ENCODE measurements at regions not wholly inside any gene's neighbourhood (a gene's known extent, or its start where the extent isn't known, plus 50 kb on each side); places are given as distances from the start of the nearest gene placed in this dataset.
"Not testable (repeated sequence)": the region's sequence is repeated elsewhere in the genome, so short reads cannot be mapped to it uniquely, and the experiment has no call there.

- no peak for DNase-seq
Observed at GRCh38 chr12:97714107-97714563, 251.5 kb downstream of the RMST start.

DNA sequence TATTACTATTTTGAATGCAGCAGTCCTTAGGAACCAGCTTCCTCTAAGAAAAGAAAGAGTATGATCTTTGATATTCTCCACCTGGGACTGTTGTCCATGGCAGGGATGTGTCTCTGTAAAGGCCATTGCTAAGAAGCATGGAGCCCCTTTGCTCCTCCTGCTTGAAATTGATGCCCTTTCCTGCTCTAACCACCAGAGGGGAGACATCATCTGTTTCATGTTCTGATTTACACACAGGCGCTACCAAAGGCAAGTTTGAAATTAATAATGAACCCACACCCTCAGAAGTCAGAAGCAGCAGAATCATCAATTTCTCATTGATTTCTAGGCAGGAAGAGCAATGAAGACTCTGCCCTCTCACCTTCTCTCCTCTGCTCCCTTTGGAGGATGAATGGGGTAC lies 253.8 kb downstream of the RMST start:
- DNase-seq, result no peak

GRCh38 chr12:97723801-97724200 lies 261.2 kb downstream of the RMST start:
- not testable (repeated sequence) for DNase-seq

DNA sequence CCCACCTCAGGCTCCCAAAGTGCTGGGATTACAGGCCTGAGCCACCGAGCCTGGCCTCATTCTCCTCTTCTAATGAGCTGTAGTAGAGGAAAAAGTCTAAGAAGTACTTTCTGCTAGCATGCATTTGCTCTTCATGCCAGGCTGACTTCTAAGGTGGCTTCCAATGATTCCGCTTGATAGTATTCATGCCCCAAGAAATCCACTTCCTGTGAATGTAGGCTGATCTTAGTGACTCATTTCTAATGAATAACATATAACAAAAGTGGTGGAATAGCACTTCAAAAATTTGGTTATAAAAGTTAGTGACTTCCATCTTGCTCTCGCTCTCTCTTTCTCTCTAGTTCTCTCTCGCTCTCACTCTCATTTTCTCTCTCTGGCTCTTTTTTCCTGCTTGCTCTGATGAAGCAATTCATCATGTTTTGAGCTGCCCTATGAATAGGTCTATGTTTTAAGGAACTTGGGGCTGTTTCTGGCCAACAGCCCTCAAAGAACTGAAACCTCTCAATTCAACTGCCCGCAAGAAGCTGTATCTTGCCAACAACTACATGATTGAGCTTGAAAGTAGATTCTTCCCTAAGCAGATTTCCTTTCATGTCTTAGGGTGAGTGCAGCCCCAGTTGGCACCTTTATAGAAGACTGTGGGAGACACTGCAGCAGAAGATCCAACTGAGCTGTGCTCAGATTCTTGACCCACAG lies 282.9 kb downstream of the RMST start:
- DNase-seq, result no peak

DNA sequence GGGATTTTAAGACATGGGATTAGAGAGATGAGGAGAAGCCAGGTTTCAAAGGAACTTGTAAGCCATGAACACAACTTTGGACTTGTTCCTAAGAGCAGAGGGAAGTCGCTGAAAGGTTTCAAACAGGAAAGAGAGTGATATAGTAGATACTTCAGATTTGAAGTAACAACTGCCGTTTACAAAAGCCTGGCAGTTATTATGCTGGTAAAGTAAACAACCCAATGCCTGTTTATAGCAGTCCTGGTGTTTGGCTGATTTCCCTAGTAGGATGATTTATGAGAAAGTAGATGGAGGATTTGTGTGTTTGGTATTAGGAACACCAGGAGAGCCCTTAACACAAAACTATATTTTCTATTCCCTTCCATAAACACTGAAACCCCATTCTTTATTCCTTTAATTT lies 285.7 kb downstream of the RMST start:
- no peak for DNase-seq

DNA sequence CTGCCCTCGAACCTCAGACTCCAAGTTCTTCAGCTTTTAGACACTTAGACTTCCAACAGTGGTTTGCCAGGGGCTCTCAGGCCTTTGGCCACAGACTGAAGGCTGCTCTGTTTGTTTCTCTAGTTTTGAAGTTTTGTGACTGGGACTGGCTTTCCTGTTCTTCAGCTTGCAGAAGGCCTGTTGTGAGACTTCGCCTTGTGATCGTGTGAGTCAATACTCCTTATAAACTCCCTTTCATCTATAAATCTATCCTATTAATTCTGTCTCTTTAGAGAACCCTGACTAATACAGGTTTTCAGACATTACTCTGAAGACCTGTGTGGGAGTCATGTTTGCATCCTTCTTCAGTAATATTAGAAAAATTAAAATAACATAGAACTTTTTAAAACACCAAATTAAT lies 289.1 kb downstream of the RMST start:
- DNase-seq, result no peak

DNA sequence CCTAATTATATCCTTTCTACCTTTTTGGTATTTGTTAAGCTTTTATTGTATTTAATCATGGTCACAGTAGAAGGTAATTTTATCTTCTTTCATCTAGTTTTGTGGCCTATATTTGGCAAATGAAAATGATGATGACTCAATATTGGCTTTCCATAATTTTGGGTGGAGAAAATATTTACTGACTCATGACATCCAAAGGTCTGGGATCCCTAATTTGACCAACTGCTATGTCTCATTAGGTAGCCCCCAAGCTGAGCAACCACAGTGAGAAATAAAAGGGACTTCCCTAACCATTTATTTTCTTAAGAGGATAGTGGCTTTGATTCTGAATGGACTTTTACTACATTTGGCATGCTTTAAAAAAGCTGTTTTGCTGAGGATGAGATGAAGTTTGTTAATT lies 289.5 kb downstream of the RMST start:
- DNase-seq, result no peak

DNA sequence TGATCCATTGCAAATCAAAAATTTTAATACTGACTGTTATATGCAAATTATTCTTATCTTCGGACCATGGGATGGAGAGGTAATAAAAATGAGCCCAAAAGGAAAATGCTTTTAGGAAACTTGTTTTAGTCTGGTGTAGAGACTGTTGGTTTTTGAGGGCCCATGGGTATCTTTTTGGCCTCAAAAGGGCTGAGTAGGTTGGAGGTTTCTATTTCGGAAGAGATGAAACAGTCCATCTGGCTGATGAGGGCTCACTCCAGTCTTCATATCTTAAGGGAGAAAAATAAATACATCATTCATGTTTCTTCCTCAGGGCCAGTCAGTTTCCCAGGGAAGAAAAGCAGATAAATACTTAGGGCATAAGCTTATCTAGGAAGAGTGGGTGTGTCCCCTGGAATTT lies 290.7 kb downstream of the RMST start:
- no peak for DNase-seq

GRCh38 chr12:97754306-97754705 lies 291.7 kb downstream of the RMST start:
- DNase-seq, result no peak

DNA sequence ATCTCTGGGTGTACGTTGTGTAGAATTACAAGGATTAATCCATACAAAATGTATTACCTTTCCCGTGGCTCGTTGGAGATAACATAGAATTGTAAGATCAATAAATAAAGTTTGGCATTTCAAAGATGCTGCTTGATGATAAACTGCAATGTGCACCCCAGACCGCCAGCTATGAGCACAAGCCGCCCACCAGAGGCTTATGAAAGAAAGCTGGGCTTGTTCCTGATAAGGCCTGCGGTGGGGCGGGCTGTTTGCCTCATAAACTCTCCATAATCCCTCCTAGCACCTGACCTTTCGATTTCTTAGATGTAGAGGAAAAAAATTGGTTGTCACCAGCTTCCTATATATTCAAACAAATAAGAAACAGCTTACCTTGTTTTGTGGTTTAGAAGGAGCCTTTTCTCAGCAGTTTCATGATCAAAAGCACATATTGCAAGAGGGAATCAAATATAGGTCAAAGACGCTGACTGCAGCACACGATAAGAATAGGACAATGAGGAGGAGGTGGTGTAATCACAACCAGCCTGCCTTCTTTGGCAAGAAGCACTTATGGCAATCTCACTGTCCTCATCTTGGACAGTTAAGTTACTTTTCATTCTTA lies 293.6 kb downstream of the RMST start:
- no peak for DNase-seq

- no peak for DNase-seq
Observed at GRCh38 chr12:97756741-97757140, 294.1 kb downstream of the RMST start.

- no peak for DNase-seq
Observed at GRCh38 chr12:97757481-97758193, 295.0 kb downstream of the RMST start.

- no peak for DNase-seq
Observed at GRCh38 chr12:97758194-97758501, 295.5 kb downstream of the RMST start.

- DNase-seq, result no peak
Observed at GRCh38 chr12:97758586-97758985, 296.0 kb downstream of the RMST start.

GRCh38 chr12:97760601-97761000 lies 298.0 kb downstream of the RMST start:
- no peak for DNase-seq

GRCh38 chr12:97763113-97763512 lies 300.5 kb downstream of the RMST start:
- no peak for DNase-seq

DNA sequence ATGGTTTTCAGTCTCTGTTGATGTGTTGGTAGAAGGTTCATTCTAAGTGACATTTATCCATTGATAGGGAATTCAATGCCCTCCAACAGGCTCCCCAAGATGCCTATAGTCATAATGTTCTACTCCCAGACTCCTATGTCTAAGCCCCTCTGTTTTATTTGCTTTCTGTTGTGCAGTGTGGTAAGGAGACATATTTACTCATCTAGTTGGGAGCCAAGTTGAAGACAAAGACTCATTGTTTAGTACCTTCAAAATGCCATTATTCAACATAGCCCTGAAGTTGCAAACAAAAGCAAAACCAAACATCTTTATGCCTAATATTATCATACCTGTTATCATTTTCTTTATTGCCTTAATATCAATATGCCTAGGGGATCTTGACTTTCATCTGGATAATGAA lies 302.1 kb downstream of the RMST start:
- DNase-seq, result no peak

GRCh38 chr12:97767347-97767746 lies 304.7 kb downstream of the RMST start:
- no peak for DNase-seq

DNA sequence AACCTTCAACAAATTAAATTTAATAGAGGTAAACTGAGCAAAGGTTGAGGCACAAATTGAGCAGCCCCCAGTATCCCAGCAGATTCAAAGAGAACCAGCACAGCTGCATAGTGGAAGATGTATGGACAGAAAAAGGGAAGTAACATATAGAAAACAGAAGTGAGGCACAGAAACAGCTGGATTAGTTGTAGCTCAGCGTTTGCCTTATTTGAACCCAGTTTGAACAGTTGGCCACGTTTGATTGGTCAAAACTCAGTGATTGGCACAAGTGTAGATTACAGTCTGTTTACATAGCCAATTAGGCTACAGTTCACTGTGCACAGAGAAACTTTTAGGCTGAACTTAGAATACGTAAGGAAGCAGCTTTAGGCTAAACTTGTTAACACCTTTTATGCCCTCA lies 315.5 kb downstream of the RMST start:
- no peak for DNase-seq

DNA sequence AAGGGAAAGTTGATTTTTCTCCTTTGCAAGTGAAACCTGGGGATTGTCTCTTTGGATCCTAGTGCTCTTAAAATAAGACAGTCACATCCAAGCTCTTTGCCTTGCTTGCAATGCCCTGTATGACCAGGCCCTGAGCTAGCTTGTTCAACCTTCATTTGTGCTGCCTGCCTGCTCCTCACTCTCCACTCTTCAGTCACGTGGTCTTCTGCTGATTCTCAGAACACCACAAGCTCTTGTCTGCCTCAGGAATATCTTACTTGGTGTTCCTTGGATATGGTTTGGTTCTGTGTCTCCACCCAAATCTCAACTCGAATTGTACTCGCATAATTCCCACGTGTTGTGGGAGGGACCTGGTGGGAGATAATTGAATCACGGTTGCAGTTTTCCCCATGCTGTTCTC lies 318.7 kb downstream of the RMST start:
- no peak for DNase-seq

- no peak for DNase-seq
Observed at GRCh38 chr12:97784904-97785303, 322.3 kb downstream of the RMST start.

GRCh38 chr12:97790281-97790680 lies 327.7 kb downstream of the RMST start:
- DNase-seq, result no peak

DNA sequence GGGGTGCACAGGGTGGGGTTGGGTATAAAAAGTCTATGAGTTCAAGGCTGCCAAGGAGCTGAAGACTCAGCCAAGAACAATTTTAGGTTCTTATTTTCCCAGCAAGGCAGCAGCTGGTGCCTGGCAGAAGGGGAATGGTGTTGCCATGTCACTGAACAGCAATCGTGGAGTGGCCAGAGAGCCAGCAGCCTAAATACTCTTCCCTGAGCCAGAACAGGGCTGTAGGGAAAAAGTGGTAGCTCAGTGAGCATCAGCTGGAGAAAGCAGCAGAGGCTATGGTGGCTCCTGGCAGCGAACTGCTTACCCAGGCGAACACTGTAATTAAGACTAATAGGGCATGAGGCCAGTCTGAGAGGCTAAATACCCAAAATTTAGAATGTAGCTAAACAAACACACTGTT lies 334.9 kb downstream of the RMST start:
- DNase-seq, result no peak

- DNase-seq, result peak; percentile 42
Observed at GRCh38 chr12:97800561-97800960, 338.0 kb downstream of the RMST start.

All from GF-D8 (cell line).